ENCODE measurements at regions not wholly inside any gene's neighbourhood (a gene's known extent, or its start where the extent isn't known, plus 50 kb on each side); places are given as distances from the start of the nearest gene placed in this dataset.
A peak's percentile ranks its signal among the peaks of the same experiment; 100 is the strongest.
"Not testable (repeated sequence)": the region's sequence is repeated elsewhere in the genome, so short reads cannot be mapped to it uniquely, and the experiment has no call there.

DNA sequence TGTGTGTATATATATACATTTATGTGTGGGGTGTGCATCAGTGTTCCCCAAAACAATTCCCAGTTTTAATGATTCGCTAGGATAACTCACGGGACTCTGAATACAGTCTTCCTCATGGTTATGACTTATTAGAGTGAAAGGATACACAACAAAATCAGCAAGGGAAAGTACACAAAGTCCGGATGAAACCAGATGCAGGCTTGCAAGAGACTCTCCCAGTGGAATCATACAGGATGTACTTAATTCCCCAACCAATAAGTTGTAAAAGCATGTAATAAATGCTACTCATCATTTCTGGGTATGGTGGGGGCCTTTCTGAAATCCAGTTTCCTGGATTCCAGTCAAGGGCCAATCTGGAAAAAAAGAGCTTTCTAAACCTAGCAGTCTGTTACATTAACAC lies 654.1 kb upstream of the SYT4 start:
- in situ Hi-C loops (cut with HindIII; ENCODE audit: low pct_unique_long_range_greater_than_20kb, low sequenced_read_pairs) = no loop called here
- DNase-seq (ENCODE audit: low read depth, low spot score) = no peak

DNA sequence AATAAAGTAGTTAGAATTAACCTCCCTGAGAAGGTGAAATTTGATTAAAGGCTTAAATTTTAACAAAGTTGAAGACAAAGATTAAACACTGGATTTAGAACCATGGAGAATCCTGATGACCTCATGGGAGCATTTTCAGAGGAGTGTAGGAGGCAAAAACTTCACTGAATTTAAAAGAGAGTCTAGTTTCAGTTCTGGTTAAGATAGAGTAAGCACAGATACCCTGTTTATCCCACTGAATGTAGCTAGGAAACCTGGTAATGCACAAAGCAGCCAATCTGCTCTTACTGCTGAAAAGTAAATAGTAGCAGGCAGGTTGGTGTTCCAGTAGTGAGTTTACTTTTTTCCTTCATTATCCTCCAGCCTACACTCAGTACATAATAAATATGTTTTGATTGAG lies 654.9 kb upstream of the SYT4 start:
- DNase-seq (ENCODE audit: low read depth, low spot score) = no peak
- in situ Hi-C loops (cut with HindIII; ENCODE audit: low pct_unique_long_range_greater_than_20kb, low sequenced_read_pairs) = no loop called here

DNA sequence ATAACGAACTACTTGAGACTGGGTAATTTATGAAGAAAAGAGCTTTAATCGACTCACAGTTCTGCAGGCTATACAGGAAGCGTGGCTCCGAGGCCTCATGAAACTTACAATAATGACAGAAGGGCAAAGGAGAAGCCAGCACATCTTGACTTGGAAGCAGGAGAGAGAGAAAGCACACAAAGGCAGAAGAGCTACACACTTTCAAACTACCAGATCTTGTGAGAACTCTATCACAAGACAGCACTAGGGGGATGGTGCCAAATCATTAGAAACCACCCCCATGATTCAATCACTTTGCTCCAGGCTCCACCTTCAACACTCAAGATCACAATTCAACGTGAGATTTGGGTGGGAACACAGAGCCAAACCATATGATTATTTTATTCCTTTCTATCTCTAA lies 655.9 kb upstream of the SYT4 start:
- peak; percentile 47 for DNase-seq (ENCODE audit: low read depth, low spot score)
- in situ Hi-C loops (cut with HindIII; ENCODE audit: low pct_unique_long_range_greater_than_20kb, low sequenced_read_pairs) = no loop called here

DNA sequence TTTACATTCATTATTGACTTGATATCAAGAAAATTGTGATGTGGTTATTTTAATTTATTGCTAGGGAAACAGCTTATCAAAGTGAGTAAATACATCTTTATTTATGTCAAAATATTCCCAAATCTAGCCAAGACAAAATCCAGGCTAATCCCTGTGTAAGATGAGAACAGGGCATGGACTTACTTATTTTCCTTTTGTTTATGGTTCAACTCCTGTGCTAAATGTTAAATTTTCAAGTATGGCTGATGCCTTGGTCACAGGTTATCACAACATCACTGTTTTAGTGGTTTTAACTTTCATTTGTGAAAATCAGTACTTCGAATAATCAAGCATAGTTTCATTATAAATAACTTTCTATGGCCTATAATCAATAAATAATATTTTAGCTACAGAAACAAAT lies 657.0 kb upstream of the SYT4 start:
- no peak for DNase-seq (ENCODE audit: low read depth, low spot score)
- in situ Hi-C loops (cut with HindIII; ENCODE audit: low pct_unique_long_range_greater_than_20kb, low sequenced_read_pairs) = no loop called here

DNA sequence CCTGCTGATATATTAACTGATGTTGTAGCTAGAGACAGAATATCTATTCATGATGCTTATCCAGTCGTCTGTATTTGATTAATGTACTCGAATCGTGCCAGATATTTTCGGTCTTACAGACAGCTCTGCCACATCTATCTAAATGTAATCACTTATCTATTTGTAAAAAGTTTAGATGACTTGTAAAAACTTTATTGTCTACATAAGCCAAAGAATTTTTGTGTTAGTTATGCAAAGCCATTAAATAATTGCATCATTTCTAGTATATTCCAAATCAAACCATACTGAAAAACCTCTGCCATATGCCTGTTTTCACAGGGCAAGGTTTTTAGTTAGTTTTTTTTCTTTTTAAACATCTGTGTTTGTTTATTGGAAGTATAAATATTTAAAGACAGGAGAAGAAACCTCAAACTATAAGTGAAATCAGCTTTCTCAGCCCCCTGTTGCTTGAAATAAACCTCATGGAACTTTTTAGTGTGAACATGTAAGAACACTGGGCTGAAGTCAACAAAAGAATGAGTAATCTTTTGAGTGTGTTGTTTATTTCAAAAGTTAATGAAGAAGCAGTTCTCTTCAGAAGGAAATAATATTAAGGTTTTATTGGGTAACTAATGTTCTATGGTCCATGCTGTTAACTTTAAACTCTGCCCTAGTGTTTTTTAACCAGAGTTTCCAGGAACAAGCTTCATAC lies 657.6 kb upstream of the SYT4 start:
- in situ Hi-C loops (cut with HindIII; ENCODE audit: low pct_unique_long_range_greater_than_20kb, low sequenced_read_pairs) = no loop called here
- no peak for DNase-seq (ENCODE audit: low read depth, low spot score)

DNA sequence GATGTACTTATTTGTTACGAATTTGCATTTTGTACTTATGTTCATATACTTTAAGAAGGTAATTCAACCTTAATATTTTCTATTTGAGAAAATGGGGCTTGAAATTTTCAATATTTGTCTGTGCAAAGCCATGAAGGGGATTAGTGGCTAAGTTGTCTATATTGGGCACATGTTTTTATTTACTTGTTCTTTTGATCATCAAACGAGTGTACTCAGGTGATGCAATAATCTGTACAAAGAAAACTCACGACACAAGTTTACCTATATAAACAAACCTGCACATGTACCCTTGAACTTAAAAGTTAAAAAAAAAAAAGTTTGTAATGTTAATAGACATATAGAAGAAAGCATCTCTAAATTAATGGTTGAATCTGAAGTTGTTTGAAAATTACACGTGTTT lies 658.9 kb upstream of the SYT4 start:
- DNase-seq (ENCODE audit: low read depth, low spot score) = no peak
- in situ Hi-C loops (cut with HindIII; ENCODE audit: low pct_unique_long_range_greater_than_20kb, low sequenced_read_pairs) = no loop called here

DNA sequence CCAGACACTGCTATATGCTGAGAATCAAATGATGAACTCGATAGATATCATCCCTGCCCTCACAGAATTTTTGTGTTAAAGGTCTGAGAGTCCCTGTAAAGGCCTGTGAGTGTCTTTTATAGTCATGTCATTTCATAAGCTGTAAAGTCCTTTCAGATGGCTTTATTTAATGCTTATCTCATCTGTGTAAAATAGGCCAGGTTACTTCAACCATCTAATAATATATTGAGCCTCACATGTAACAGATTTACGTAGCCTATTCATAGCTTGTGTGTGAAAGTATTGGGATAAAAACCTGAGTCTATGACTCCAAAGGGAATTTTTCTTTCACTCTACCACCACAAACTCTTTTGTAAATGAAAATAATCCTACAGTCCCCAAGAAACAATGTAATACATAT lies 672.0 kb upstream of the SYT4 start:
- in situ Hi-C loops (cut with HindIII; ENCODE audit: low pct_unique_long_range_greater_than_20kb, low sequenced_read_pairs) = no loop called here

DNA sequence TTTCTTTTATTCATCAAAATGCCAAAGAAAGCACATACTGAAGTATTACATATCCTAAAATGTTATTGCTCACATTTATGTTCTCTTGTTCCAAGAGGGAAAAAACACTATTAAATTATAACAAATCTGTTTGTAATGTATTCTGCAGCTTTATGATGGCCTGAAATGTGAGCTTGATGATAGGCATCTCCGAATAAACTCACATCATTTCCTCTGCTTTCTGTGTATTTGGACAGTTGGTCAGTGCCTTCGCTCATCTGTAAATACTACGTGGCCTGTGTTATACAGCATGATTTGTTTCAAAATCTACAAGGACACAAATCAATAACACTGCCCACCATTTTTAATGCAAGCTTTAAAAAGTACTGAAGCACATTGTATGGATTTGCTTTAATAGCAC lies 672.8 kb upstream of the SYT4 start:
- no peak for DNase-seq (ENCODE audit: low read depth, low spot score)
- in situ Hi-C loops (cut with HindIII; ENCODE audit: low pct_unique_long_range_greater_than_20kb, low sequenced_read_pairs) = no loop called here

More for the DNA sequence above, 672.0 kb upstream of the SYT4 start:
- no peak for DNase-seq (ENCODE audit: low read depth, low spot score)

DNA sequence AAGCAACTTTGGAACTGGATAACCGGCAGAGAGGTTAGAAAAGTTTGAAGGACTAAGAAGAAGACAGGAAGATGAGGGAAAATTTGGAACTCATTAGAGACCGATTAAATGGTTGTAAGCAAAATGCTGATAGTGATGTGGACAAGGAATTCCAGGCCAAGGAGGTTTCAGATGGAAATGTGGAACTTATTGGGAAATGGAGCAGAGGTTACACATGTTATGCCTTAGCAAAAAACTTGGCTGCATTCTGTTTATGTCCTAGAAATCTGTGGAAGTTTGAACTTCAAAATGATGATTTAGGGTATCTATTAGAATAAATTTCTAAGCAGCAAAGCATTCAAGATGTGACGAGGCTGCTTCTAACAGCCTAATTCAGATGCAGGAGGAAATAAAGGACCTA lies 675.1 kb upstream of the SYT4 start:
- in situ Hi-C loops (cut with HindIII; ENCODE audit: low pct_unique_long_range_greater_than_20kb, low sequenced_read_pairs) = no loop called here
- no peak for DNase-seq (ENCODE audit: low read depth, low spot score)

DNA sequence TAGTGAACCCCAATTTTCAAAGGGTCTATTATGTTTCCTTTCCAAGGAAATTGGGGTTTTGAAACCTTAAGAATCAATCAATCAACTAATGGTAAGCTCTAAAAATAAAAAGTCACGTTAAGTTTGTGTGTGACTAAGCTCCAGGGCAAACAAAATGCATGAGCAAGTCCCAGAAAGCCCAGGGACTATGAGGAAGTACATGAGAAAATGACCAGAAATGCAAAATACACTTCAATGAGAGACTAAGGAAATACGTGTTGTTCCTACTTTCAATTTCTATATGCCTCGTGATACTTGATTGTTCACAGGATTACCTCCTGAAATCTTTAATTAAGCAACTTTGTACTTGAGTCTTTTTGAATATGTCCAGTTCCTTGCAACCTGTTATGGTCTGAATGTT lies 684.4 kb upstream of the SYT4 start:
- in situ Hi-C loops (cut with HindIII; ENCODE audit: low pct_unique_long_range_greater_than_20kb, low sequenced_read_pairs) = no loop called here

DNA sequence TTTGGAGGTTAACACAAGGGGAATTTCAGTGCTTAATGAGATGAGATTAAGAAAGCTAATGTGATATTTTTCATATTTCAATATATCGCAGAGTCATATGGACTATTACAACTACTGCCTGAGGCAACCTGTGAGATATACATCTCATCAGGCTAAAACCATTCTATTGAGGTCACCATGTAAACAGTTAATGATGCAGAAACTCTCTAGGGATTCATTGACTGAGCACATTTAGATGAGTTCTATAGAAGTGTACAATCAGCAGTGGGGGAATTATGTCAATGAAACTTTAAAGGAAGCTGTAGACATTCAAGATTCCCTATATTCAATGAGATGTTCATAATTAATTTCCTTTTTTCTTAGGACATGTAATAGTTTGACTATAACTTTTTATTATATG lies 687.4 kb upstream of the SYT4 start:
- in situ Hi-C loops (cut with HindIII; ENCODE audit: low pct_unique_long_range_greater_than_20kb, low sequenced_read_pairs) = no loop called here

More for the DNA sequence above, 684.4 kb upstream of the SYT4 start:
- DNase-seq (ENCODE audit: low read depth, low spot score) = no peak

DNA sequence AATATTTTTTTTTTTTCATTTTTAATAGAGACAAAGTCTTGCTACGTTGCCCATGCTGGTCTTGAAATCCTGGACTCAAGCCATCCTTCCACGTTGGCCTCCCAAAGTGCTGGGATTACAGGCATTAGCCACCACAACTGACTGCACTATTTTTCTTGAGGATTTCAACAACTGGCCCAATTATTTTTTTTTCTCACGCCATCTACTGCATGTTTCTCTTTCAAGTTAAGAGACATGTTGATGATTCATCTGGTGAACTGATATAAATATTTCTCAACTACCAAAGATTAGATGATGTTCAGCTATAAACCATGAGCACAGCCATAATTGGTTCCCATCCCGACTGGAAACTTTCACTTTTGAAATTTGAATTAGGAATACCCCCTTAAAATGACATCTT lies 688.4 kb upstream of the SYT4 start:
- in situ Hi-C loops (cut with HindIII; ENCODE audit: low pct_unique_long_range_greater_than_20kb, low sequenced_read_pairs) = no loop called here
- no peak for DNase-seq (ENCODE audit: low read depth, low spot score)

More for the DNA sequence above, 687.4 kb upstream of the SYT4 start:
- no peak for DNase-seq (ENCODE audit: low read depth, low spot score)

DNA sequence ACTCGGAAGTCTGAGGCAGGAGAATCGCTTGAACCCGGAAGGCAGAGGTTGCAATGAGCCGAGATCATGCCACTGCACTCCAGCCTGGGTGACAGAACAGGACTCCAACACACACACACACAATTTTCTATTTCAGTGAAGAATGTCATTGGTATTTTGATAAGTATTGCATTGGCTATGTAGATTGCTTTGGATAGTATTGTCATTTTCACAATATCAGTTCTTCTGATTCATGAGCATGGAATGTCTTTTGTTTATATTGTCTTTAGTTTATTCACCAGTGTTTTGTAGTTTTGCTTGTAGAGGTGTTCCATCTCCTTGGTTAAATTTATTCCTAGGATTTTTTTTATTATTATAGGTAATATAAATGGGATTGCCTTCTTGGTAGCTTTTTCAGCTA lies 693.4 kb upstream of the SYT4 start:
- DNase-seq (ENCODE audit: low read depth, low spot score) = no peak
- in situ Hi-C loops (cut with HindIII; ENCODE audit: low pct_unique_long_range_greater_than_20kb, low sequenced_read_pairs) = no loop called here

DNA sequence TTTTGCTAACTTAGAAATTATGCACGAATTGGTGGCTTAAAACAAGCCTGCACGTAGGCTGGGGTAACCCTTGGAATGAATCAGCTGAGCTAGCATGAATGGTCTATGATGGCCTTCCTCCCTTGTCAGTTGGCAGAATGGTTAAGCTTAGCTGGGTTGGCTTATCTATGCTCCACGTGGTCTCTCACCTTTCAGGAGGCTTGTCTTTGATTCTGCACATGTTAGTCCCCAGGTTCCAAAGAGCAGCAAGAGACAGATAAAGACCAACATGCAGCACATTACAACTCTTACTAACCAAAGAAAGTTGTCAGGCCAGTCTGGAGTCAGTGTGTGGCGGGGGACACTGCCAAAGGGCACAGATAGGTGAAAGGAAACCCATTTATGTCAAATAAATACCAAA lies 700.9 kb upstream of the SYT4 start:
- in situ Hi-C loops (cut with HindIII; ENCODE audit: low pct_unique_long_range_greater_than_20kb, low sequenced_read_pairs) = no loop called here

DNA sequence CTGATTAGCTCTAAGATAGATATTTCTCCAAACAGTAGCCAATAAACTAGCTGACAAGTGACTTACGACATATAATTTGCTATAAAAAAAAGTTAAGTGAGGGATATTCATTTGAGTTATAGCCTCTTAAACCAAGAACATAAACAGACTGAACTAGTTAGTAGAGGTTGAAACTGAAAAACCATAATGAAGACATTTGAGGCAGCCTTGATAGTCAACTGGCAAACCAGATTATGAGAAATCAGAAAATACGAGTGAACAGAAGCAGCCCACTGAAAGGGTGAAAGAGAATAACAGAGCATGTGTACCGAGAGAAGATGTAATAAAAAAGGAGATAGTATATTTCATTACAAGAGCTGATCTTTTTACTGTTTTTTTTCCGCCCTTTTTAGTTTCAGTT lies 698.1 kb upstream of the SETBP1 start:
- no peak for DNase-seq (ENCODE audit: low read depth, low spot score)
- in situ Hi-C loops (cut with HindIII; ENCODE audit: low pct_unique_long_range_greater_than_20kb, low sequenced_read_pairs) = no loop called here

More for the DNA sequence above, 700.9 kb upstream of the SYT4 start:
- no peak for DNase-seq (ENCODE audit: low read depth, low spot score)

DNA sequence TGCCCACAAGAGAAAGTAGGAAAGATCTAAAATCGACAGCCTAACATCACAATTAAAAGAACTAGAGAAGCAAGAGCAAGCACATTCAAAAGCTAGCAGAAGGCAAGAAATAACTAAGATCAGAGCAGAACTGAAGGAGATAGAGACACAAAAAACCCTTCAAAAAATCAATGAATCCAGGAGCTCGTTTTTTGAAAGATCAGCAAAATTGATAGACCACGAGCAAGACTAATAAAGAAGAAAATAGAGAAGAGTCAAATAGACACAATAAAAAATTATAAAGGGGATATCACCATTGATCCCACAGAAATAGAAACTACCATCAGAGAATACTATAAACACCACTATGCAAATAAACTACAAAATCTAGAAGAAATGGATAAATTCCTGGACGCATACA lies 693.6 kb upstream of the SETBP1 start:
- in situ Hi-C loops (cut with HindIII; ENCODE audit: low pct_unique_long_range_greater_than_20kb, low sequenced_read_pairs); DNase-seq (ENCODE audit: low read depth, low spot score): not testable (repeated sequence)

DNA sequence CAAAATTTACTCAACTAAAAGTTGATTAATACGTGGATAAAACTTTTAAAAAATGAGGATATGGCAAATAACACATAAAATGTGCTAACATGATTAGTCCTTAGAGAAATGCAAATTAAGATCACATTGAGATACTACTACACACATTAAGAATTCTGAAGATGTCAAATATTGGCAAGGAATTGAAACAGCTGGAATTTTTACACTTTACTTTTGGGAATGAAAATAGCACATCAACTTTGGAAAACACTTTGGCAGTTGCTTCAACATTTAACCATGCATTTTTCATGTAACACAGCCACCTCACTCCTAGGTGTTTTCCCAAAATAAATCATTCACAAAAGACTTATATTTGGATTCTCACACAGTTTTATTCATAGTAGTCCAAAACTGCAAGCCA lies 687.9 kb upstream of the SETBP1 start:
- in situ Hi-C loops (cut with HindIII; ENCODE audit: low pct_unique_long_range_greater_than_20kb, low sequenced_read_pairs) = no loop called here
- no peak for DNase-seq (ENCODE audit: low read depth, low spot score)

DNA sequence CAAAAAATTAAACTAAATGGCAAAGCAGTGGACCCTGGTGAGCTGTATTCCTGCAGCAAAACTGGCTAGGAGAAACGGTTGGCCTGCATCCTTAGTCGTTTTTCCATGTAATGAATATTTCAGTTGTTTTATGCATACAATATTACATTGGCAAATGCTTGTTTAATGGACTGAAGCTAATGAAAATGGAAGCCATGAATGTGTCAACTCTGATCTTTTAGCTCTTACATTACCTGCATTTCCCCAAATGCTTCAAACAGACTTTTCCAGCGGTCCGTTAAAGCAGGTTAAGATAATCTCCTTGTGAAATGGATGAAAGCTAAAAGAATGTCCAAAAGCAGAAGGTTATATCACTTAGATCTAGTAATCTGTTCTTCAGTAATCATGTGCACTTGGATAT lies 686.3 kb upstream of the SETBP1 start:
- no peak for DNase-seq (ENCODE audit: low read depth, low spot score)
- in situ Hi-C loops (cut with HindIII; ENCODE audit: low pct_unique_long_range_greater_than_20kb, low sequenced_read_pairs) = no loop called here

DNA sequence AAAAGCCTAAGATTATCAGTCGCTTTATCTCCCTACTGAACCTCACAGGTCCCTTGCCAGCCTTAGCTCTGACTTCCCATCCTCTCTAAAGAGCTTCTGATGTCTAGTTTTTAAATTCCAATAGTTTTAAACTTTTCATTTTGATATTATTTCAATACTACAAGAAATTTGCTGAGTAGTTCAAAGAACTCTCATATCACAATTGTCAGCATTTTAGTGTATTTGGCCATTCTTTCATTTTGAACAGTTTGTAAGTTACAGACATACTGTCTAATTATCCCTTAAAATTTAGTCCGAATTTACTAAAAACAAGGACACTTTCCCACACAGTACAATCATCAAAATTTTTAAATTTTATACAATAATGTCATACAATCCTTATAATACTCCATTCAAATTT lies 666.8 kb upstream of the SETBP1 start:
- no peak for DNase-seq (ENCODE audit: low read depth, low spot score)
- in situ Hi-C loops (cut with HindIII; ENCODE audit: low pct_unique_long_range_greater_than_20kb, low sequenced_read_pairs) = no loop called here

DNA sequence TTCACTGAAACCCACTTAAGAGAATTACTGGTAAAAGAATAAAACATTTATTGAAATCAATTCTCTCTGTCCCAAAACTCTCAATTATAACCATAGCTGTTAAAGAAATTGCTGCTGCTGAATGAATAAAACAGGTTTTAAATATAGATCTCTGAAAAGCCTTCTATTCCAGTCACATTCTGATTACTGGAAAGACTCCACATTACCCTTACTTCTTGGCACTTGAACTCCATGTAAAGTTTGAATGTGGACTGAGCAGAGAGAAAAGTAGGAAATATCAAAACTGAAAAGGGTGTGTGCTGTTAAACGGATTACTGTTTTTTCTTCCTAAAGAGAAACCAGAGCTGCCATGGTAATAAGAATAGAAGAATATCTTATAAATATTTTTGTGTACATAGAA lies 655.3 kb upstream of the SETBP1 start:
- DNase-seq (ENCODE audit: low read depth, low spot score) = no peak
- in situ Hi-C loops (cut with HindIII; ENCODE audit: low pct_unique_long_range_greater_than_20kb, low sequenced_read_pairs) = no loop called here
